ENCODE measurements at regions not wholly inside any gene's neighbourhood (a gene's known extent, or its start where the extent isn't known, plus 50 kb on each side); places are given as distances from the start of the nearest gene placed in this dataset.

DNA sequence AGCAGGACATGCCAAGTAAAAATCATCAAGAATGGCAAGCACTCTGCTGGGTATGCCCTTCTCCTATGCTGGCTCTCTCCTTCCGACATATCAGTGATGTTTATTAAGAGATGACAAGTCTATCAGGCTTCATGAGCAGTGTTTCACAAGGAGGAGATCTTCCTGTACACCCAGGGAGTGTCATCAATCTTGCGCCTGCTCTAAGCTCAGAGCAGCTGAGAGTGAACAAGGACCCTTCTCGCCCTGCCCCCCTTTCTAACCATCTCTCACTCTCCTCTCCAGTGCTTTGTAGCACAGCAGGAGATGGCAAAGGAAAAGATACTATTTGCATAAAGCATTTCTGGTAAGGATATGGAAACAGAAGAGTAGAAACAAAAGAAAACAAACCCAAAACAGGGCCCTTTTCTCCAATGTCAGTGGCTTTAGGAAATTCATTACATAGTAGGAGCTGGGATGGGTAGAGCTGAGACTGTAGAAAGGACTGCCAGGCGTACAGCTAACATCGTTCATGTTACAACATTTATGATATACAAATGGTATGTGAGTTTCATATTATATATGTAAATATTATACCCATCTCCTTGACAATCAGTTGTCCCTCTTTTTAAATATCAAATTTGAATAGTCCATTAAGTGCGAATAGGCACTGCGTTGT, 201.7 kb downstream of the NUF2 start:
- TF ChIP-seq TAF1 (IDR thresholded peaks at IDR 0.05; ENCODE audit: control insufficient read depth, extremely low read depth, insufficient read depth, low read length, severe bottlenecking) (no peak), NFYB (IDR thresholded peaks at IDR 0.05; ENCODE audit: extremely low read depth, insufficient read length) (no peak), HMG20B (CRISPR knock-in tag; IDR thresholded peaks at IDR 0.05) (no peak), POLR2A (conservative IDR thresholded peaks at IDR 0.05) (no peak), MXI1 (IDR thresholded peaks at IDR 0.05; ENCODE audit: low read depth, low read length) (no peak), CAMTA2 (CRISPR knock-in tag; conservative IDR thresholded peaks at IDR 0.05) (no peak), ZNF354B (CRISPR knock-in tag; IDR thresholded peaks at IDR 0.05) (no peak), SIN3A (IDR thresholded peaks at IDR 0.05; ENCODE audit: borderline replicate concordance in 2 of 2, control insufficient read depth in 1 of 2, low read depth in 2 of 2, low read length in 2 of 2) (no peak), ZNF274 (IDR thresholded peaks at IDR 0.05; ENCODE audit: borderline replicate concordance, low read depth, low read length) (no peak)
- TF ChIP-seq, protein P1, sequence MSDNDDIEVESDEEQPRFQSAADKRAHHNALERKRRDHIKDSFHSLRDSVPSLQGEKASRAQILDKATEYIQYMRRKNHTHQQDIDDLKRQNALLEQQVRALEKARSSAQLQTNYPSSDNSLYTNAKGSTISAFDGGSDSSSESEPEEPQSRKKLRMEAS (CRISPR knock-in tag; IDR thresholded peaks at IDR 0.05) = no peak
- TF ChIP-seq, protein P2, sequence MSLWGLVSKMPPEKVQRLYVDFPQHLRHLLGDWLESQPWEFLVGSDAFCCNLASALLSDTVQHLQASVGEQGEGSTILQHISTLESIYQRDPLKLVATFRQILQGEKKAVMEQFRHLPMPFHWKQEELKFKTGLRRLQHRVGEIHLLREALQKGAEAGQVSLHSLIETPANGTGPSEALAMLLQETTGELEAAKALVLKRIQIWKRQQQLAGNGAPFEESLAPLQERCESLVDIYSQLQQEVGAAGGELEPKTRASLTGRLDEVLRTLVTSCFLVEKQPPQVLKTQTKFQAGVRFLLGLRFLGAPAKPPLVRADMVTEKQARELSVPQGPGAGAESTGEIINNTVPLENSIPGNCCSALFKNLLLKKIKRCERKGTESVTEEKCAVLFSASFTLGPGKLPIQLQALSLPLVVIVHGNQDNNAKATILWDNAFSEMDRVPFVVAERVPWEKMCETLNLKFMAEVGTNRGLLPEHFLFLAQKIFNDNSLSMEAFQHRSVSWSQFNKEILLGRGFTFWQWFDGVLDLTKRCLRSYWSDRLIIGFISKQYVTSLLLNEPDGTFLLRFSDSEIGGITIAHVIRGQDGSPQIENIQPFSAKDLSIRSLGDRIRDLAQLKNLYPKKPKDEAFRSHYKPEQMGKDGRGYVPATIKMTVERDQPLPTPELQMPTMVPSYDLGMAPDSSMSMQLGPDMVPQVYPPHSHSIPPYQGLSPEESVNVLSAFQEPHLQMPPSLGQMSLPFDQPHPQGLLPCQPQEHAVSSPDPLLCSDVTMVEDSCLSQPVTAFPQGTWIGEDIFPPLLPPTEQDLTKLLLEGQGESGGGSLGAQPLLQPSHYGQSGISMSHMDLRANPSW (CRISPR knock-in tag; IDR thresholded peaks at IDR 0.05) = no peak
- TF ChIP-seq, protein P3, sequence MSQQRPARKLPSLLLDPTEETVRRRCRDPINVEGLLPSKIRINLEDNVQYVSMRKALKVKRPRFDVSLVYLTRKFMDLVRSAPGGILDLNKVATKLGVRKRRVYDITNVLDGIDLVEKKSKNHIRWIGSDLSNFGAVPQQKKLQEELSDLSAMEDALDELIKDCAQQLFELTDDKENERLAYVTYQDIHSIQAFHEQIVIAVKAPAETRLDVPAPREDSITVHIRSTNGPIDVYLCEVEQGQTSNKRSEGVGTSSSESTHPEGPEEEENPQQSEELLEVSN (IDR thresholded peaks at IDR 0.05; ENCODE audit: borderline replicate concordance in 1 of 2, extremely low read depth in 1 of 2, insufficient read depth in 1 of 2, insufficient read length in 1 of 2, low read depth in 1 of 2, low read length in 1 of 2, poor library complexity in 1 of 2, severe bottlenecking in 1 of 2) = no peak
- TF ChIP-seq, protein P4, sequence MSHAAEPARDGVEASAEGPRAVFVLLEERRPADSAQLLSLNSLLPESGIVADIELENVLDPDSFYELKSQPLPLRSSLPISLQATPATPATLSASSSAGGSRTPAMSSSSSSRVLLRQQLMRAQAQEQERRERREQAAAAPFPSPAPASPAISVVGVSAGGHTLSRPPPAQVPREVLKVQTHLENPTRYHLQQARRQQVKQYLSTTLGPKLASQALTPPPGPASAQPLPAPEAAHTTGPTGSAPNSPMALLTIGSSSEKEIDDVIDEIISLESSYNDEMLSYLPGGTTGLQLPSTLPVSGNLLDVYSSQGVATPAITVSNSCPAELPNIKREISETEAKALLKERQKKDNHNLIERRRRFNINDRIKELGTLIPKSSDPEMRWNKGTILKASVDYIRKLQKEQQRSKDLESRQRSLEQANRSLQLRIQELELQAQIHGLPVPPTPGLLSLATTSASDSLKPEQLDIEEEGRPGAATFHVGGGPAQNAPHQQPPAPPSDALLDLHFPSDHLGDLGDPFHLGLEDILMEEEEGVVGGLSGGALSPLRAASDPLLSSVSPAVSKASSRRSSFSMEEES (CRISPR knock-in tag; IDR thresholded peaks at IDR 0.05) = no peak
- TF ChIP-seq, protein P5, sequence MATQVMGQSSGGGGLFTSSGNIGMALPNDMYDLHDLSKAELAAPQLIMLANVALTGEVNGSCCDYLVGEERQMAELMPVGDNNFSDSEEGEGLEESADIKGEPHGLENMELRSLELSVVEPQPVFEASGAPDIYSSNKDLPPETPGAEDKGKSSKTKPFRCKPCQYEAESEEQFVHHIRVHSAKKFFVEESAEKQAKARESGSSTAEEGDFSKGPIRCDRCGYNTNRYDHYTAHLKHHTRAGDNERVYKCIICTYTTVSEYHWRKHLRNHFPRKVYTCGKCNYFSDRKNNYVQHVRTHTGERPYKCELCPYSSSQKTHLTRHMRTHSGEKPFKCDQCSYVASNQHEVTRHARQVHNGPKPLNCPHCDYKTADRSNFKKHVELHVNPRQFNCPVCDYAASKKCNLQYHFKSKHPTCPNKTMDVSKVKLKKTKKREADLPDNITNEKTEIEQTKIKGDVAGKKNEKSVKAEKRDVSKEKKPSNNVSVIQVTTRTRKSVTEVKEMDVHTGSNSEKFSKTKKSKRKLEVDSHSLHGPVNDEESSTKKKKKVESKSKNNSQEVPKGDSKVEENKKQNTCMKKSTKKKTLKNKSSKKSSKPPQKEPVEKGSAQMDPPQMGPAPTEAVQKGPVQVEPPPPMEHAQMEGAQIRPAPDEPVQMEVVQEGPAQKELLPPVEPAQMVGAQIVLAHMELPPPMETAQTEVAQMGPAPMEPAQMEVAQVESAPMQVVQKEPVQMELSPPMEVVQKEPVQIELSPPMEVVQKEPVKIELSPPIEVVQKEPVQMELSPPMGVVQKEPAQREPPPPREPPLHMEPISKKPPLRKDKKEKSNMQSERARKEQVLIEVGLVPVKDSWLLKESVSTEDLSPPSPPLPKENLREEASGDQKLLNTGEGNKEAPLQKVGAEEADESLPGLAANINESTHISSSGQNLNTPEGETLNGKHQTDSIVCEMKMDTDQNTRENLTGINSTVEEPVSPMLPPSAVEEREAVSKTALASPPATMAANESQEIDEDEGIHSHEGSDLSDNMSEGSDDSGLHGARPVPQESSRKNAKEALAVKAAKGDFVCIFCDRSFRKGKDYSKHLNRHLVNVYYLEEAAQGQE (IDR thresholded peaks at IDR 0.05; ENCODE audit: borderline replicate concordance) = no peak
- TF ChIP-seq, protein P5 (CRISPR knock-in tag; IDR thresholded peaks at IDR 0.05; ENCODE audit: low read depth) = no peak

Data from K562 (cell line).